Thyroid gland (tissue), 4 donors: ENCODE measurements at regions not wholly inside any gene's neighbourhood (a gene's known extent, or its start where the extent isn't known, plus 50 kb on each side); places are given as distances from the start of the nearest gene placed in this dataset.

ENCODE experiments used
- DNase-seq, 2 donors: peaks; one replicate each; pipeline ENCODE4 v3.0.0-alpha.2; 2019
- H3K27ac ChIP-seq, 3 donors: fragments of 200-600 bp; sonication (generic); 1 replicate in 2 of 3; 2 replicates in 1 of 3; pipeline ENCODE4 v1.5.1; 2016 to 2019; ENCODE audit warnings: mild to moderate bottlenecking in 1 of 3, moderate library complexity in 1 of 3
- H3K27me3 ChIP-seq: fragments of 200-600 bp; sonication (generic); one replicate; pipeline ENCODE4 v1.5.1; 2019
- H3K36me3 ChIP-seq, 2 donors: fragments of 200-600 bp; sonication (generic); one replicate each; pipeline ENCODE4 v1.5.1; 2016 to 2019
- H3K4me1 ChIP-seq, 2 donors: fragments of 200-600 bp; sonication (generic); one replicate each; pipeline ENCODE4 v1.5.1; 2017 to 2019
- H3K4me3 ChIP-seq, 3 donors: fragments of 200-600 bp; sonication (generic); replicated peaks in 1 of 3; 1 replicate in 2 of 3; 2 replicates in 1 of 3; pipeline ENCODE4 v1.5.1; 2016; ENCODE audit warnings: mild to moderate bottlenecking in 1 of 3
- H3K9me3 ChIP-seq: fragments of 200-600 bp; sonication (generic); one replicate; pipeline ENCODE4 v1.5.1; 2017
- POLR2A ChIP-seq, 2 donors: fragments of 450-650 bp; IDR thresholded peaks; one replicate each; pipeline ENCODE4 v1.6.1; 2017; ENCODE audit warnings: antibody characterized with exemption in 2 of 2, mild to moderate bottlenecking in 2 of 2, moderate library complexity in 1 of 2
- WGBS, 2 donors: methylation state at CpG; one replicate each; pipeline ENCODE4 v1.1.5; 2017; 5-methylcytosine and 5-hydroxymethylcytosine counted together
- intact Hi-C: fragments of 100-400 bp; cut with DNase I; formaldehyde crosslinking; loops from one replicate; pipeline ENCODE4 v1.15.1; 2023
- TF ChIP-seq, protein P1 (sequence below), 6 experiments: fragments of 200-600 bp in 3 of 6; fragments of 450-650 bp in 3 of 6; sonication (generic) in 3 of 6; IDR thresholded peaks; one replicate each; pipeline ENCODE4 v1.5.1; 2016 to 2019; ENCODE audit warnings: antibody characterized with exemption in 6 of 6, mild to moderate bottlenecking in 2 of 6, inconsistent platforms in 1 of 6, moderate library complexity in 1 of 6

DNA sequence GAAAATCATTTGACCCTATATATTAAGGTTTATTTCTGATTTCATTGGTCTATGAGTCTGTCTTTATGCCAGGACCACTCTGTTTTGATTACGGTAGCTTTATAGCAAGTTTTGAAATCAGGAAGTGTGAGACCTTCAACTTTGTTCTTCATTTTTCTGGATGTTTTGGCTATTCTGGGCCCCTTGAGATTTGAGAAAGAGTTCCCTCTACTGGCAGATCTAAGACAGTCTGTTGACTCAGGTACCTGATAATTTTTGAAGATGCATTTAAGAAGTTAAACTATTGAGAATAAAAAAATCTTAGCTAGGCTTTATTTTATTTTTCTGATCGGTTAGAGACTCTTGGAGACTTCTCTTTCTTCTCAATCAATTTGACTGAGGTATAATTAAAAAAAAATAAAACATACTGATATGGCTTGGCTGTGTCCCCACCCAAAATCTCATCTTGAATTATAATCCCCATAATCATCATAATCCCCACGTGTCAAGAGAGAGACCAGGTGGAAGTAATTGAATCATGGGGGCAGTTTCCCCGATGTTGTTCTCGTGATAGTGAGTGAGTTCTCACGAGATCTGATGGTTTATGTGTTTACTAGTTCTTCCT, 209.2 kb downstream of the SNX10 start:
- TF ChIP-seq, protein P1, sequence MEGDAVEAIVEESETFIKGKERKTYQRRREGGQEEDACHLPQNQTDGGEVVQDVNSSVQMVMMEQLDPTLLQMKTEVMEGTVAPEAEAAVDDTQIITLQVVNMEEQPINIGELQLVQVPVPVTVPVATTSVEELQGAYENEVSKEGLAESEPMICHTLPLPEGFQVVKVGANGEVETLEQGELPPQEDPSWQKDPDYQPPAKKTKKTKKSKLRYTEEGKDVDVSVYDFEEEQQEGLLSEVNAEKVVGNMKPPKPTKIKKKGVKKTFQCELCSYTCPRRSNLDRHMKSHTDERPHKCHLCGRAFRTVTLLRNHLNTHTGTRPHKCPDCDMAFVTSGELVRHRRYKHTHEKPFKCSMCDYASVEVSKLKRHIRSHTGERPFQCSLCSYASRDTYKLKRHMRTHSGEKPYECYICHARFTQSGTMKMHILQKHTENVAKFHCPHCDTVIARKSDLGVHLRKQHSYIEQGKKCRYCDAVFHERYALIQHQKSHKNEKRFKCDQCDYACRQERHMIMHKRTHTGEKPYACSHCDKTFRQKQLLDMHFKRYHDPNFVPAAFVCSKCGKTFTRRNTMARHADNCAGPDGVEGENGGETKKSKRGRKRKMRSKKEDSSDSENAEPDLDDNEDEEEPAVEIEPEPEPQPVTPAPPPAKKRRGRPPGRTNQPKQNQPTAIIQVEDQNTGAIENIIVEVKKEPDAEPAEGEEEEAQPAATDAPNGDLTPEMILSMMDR (IDR thresholded peaks at IDR 0.05): peak in 2 of 6 experiments; percentile 24 to 35
- no peak for TF ChIP-seq POLR2A (IDR thresholded peaks at IDR 0.05)
- Histone ChIP-seq H3K36me3 (no peaks in the 10 kb centered on the region), H3K9me3 (no peaks in the 10 kb centered on the region), H3K4me3 (no peak overlapping the region), H3K4me1 (no peaks in the 10 kb centered on the region), H3K27ac (no peak overlapping the region), H3K27me3 (no peaks in the 10 kb centered on the region)
- intact Hi-C loops: no loop called here
- 60 to 73% methylated on average over 6 of the region's 6 CpGs for WGBS, 2 donors
- DNase-seq: no peak

DNA sequence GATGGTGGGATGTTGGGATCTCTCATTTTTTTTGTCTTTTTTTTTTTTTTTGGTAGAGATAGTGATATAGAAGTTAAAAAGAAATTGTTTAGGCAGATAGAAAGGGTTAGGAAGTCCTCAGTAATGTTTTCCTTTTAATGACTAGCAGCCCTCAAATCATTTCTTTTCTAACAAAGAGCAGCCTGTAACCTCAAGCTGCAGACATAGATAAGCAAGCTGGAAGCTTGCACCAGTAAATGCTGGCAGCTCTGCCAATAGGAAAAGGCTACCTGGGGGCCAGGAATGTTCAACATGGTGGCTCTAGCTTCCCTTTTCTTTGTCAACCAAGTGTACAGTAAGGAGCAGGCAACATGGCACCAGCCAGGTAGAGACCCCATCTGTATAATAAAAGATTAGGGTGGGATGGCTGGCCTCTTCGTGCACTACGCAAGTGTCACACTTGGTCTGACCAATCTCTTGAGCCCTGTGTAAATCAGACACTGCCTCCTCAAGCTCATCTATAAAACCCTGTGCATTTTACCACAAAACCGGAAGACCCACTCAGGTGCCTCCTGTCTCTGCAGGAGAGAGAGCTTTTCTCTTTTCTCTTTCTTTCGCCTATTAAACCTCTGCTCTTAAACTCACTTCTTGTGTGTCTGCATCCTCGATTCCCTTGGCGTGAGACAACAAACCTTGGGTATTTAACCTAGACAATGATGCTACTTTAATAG, 212.9 kb downstream of the SNX10 start:
- Histone ChIP-seq H3K4me3 (no peak overlapping the region), H3K27me3 (no peaks in the 10 kb centered on the region), H3K4me1 (no peaks in the 10 kb centered on the region), H3K27ac (no peak overlapping the region), H3K9me3 (no peaks in the 10 kb centered on the region), H3K36me3 (no peaks in the 10 kb centered on the region)
- no peak for DNase-seq
- 95 to 96% methylated on average over 6 of the region's 6 CpGs for WGBS, 2 donors
- TF ChIP-seq, protein P1 (IDR thresholded peaks at IDR 0.05): no peak
- no peak for TF ChIP-seq POLR2A (IDR thresholded peaks at IDR 0.05)
- intact Hi-C loops: no loop called here

GRCh38 chr7:26506196-26506595, 214.5 kb downstream of the SNX10 start:
- DNase-seq: no peak
- Histone ChIP-seq H3K4me3 (no peak overlapping the region), H3K9me3 (no peaks in the 10 kb centered on the region), H3K4me1 (no peaks in the 10 kb centered on the region), H3K36me3 (no peaks in the 10 kb centered on the region), H3K27ac (no peak overlapping the region), H3K27me3 (no peaks in the 10 kb centered on the region)
- intact Hi-C loops: no loop called here
- 83 to 88% methylated on average over 7 of the region's 7 CpGs for WGBS, 2 donors
- TF ChIP-seq, protein P1 (IDR thresholded peaks at IDR 0.05): no peak
- no peak for TF ChIP-seq POLR2A (IDR thresholded peaks at IDR 0.05)

DNA sequence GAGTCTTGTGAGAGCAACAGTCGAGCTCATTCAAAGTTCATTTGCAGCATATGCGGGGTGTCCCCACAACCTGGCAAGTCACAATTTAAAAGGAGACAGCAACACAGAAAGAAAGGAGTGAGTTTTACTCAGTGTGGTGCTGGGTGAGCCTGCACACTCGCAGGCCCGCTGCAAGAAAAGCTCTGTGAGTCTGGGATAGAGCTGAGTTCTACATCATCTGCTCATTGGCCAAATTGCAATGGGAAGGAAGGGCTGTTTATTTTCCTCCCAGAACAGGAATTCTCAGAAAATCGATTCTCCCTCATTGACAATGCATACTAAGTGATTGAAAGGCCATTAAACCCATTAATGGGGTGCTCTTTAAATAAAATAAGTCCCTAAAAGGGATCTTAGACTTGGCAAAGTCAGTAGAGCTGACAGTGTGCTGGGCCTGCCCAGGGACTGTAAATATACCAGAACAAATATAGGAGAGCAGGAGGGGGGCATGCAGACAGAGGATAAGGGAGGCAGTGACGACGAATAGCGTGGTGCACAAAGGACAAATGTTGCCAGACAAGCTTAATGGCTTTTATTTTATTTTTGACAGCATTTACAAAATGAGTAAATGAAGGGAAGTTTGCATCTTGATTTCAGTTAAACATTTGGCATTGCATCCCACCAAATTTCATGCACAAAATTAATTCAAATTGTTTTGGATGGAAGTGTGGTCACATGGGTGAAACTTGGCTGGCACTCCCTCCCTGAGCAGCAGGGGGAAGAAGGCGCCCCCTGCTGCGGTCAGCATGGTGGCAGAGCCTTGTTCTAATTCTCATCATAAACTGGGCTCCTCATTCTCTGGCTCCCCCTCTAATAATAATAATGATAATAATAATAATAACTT, 215.7 kb downstream of the SNX10 start:
- H3K4me3 ChIP-seq: no peak overlapping the region
- no peaks in the 10 kb centered on the region for H3K36me3 ChIP-seq
- WGBS, 2 donors: 77 to 78% methylated on average over 10 of the region's 10 CpGs
- intact Hi-C loops: no loop called here
- H3K27me3 ChIP-seq: no peaks in the 10 kb centered on the region
- no peaks in the 10 kb centered on the region for H3K4me1 ChIP-seq
- no peak for TF ChIP-seq POLR2A (IDR thresholded peaks at IDR 0.05)
- TF ChIP-seq, protein P1 (IDR thresholded peaks at IDR 0.05): no peak
- no peak for DNase-seq
- no peak overlapping the region for H3K27ac ChIP-seq
- no peaks in the 10 kb centered on the region for H3K9me3 ChIP-seq
